Choroid plexus epithelial cell (primary cell): ENCODE measurements at regions not wholly inside any gene's neighbourhood (a gene's known extent, or its start where the extent isn't known, plus 50 kb on each side); places are given as distances from the start of the nearest gene placed in this dataset.

ENCODE experiments used
- DNase-seq: peaks from one replicate; pipeline ENCODE4 v3.0.0-alpha.2; 2010; ENCODE audit warnings: low read depth
- H3K4me3 ChIP-seq: 2 replicates; pipeline ENCODE4 v1.5.1; 2011; ENCODE audit warnings: low read depth, mild to moderate bottlenecking, control low read depth, low read length, moderate library complexity
- CTCF ChIP-seq: conservative IDR thresholded peaks from 2 replicates; pipeline ENCODE4 v1.5.1; 2011; ENCODE audit warnings: low read depth, mild to moderate bottlenecking, control low read depth, inconsistent platforms, low read length, moderate library complexity

GRCh38 chr11:32030875-32031503, 59.9 kb upstream of the RCN1 start:
- TF ChIP-seq CTCF, result no peak
- no peak overlapping the region for H3K4me3 ChIP-seq
- DNase-seq, result no peak

- no peak overlapping the region for H3K4me3 ChIP-seq
- DNase-seq, result no peak
- TF ChIP-seq CTCF, result no peak
Observed at GRCh38 chr11:32029721-32030120, 61.2 kb upstream of the RCN1 start.

GRCh38 chr11:32028201-32028600, 62.7 kb upstream of the RCN1 start:
- TF ChIP-seq CTCF, result no peak
- no peak for DNase-seq
- H3K4me3 ChIP-seq, result no peak overlapping the region

- no peak for DNase-seq
- TF ChIP-seq CTCF, result no peak
- H3K4me3 ChIP-seq, result no peak overlapping the region
Observed at GRCh38 chr11:32026766-32027165, 64.1 kb upstream of the RCN1 start.

- H3K4me3 ChIP-seq, result no peak overlapping the region
- DNase-seq, result no peak
- TF ChIP-seq CTCF, result no peak
Observed at GRCh38 chr11:32024948-32025347, 65.9 kb upstream of the RCN1 start.

- DNase-seq, result no peak
- TF ChIP-seq CTCF, result no peak
- no peak overlapping the region for H3K4me3 ChIP-seq
Observed at GRCh38 chr11:32023370-32024305, 67.2 kb upstream of the RCN1 start.
